Lower leg skin (tissue), 4 donors: ENCODE measurements at regions not wholly inside any gene's neighbourhood (a gene's known extent, or its start where the extent isn't known, plus 50 kb on each side); places are given as distances from the start of the nearest gene placed in this dataset.

Source experiments
- DNase-seq, 2 donors: peaks; one replicate each; pipeline ENCODE4 v3.0.0-alpha.2; 2019; ENCODE audit warnings: low spot score in 2 of 2
- H3K4me3 ChIP-seq: fragments of 200-600 bp; sonication (generic); 2 replicates; pipeline ENCODE4 v1.5.1; 2017; ENCODE audit warnings: mild to moderate bottlenecking, low read depth; ENCODE audit not compliant: poor library complexity, severe bottlenecking
- POLR2A ChIP-seq, 2 donors: fragments of 450-650 bp; IDR thresholded peaks; one replicate each; pipeline ENCODE4 v1.6.1; 2016 to 2017; ENCODE audit warnings: antibody characterized with exemption in 2 of 2, mild to moderate bottlenecking in 1 of 2, moderate library complexity in 1 of 2
- WGBS, 2 donors: methylation state at CpG; one replicate each; pipeline ENCODE4 v1.1.5; 2018; 5-methylcytosine and 5-hydroxymethylcytosine counted together
- intact Hi-C: fragments of 100-400 bp; cut with DNase I; formaldehyde crosslinking; loops from one replicate; pipeline ENCODE4 v1.15.0; 2023; ENCODE audit warnings: low total_unique reads
- TF ChIP-seq, protein P1 (sequence below), 3 donors: fragments of 450-650 bp; IDR thresholded peaks; one replicate each; pipeline ENCODE4 v1.5.1; 2016; ENCODE audit warnings: antibody characterized with exemption in 3 of 3, mild to moderate bottlenecking in 3 of 3, moderate library complexity in 2 of 3

- WGBS, 2 donors = 39 to 43% methylated on average over 3 of the region's 3 CpGs
- intact Hi-C loops = no loop called here
- TF ChIP-seq POLR2A (IDR thresholded peaks at IDR 0.05) = no peak
- TF ChIP-seq, protein P1, sequence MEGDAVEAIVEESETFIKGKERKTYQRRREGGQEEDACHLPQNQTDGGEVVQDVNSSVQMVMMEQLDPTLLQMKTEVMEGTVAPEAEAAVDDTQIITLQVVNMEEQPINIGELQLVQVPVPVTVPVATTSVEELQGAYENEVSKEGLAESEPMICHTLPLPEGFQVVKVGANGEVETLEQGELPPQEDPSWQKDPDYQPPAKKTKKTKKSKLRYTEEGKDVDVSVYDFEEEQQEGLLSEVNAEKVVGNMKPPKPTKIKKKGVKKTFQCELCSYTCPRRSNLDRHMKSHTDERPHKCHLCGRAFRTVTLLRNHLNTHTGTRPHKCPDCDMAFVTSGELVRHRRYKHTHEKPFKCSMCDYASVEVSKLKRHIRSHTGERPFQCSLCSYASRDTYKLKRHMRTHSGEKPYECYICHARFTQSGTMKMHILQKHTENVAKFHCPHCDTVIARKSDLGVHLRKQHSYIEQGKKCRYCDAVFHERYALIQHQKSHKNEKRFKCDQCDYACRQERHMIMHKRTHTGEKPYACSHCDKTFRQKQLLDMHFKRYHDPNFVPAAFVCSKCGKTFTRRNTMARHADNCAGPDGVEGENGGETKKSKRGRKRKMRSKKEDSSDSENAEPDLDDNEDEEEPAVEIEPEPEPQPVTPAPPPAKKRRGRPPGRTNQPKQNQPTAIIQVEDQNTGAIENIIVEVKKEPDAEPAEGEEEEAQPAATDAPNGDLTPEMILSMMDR (IDR thresholded peaks at IDR 0.05) = no peak
- no peak for DNase-seq
- H3K4me3 ChIP-seq = no peak overlapping the region
These were observed 53.1 kb upstream of the NPAS2 start for GRCh38 chr2:100766806-100767205.

- no peak for DNase-seq
- WGBS, 2 donors = 8 to 16% methylated on average over 1 of the region's 1 CpG
- no peak overlapping the region for H3K4me3 ChIP-seq
- intact Hi-C loops = no loop called here
- TF ChIP-seq POLR2A (IDR thresholded peaks at IDR 0.05) = no peak
- TF ChIP-seq, protein P1 (IDR thresholded peaks at IDR 0.05) = no peak
These were observed 52.7 kb upstream of the NPAS2 start for GRCh38 chr2:100767224-100767653.

- no peak for TF ChIP-seq POLR2A (IDR thresholded peaks at IDR 0.05)
- intact Hi-C loops = no loop called here
- WGBS, 2 donors = 75 to 78% methylated on average over 7 of the region's 7 CpGs
- no peak for DNase-seq
- H3K4me3 ChIP-seq = no peak overlapping the region
These were observed 51.8 kb upstream of the NPAS2 start for GRCh38 chr2:100767810-100768806.
